A549 (cell line): ENCODE measurements at regions not wholly inside any gene's neighbourhood (a gene's known extent, or its start where the extent isn't known, plus 50 kb on each side); places are given as distances from the start of the nearest gene placed in this dataset.

Experiments used
- ATAC-seq, 2 experiments: fragments of 200-7000 bp in 1 of 2; fragments of >200 bp in 1 of 2; cut with Nextera tagmentation in 1 of 2; cut with Tn5 transposase in 1 of 2; 3 replicates each; pipeline versions ENCODE4 v1.8.0 to v1.9.1; 2018 to 2020; ENCODE audit warnings: mild to moderate bottlenecking in 1 of 2, moderate library complexity in 1 of 2
- CTCF ChIA-PET: fragments of 300-600 bp; sonication (Branson Sonifier 250); formaldehyde crosslinking; extraction: SDS; loops from one replicate; lab custom pipeline; 2021; ENCODE audit warnings: antibody characterized with exemption, inconsistent platforms; lab: Yijun Ruan, JAX
- POLR2A ChIA-PET: fragments of 350-600 bp; formaldehyde crosslinking; extraction: SDS; loops from one replicate; lab custom pipeline; 2021; ENCODE audit warnings: antibody characterized with exemption, inconsistent platforms; lab: Yijun Ruan, JAX
- DNase-seq, 2 experiments: peaks; one replicate each; pipeline versions ENCODE4 v3.0.0 to v3.0.0-alpha.2; 2011 to 2016; ENCODE audit warnings: low read depth in 1 of 2, low spot score in 1 of 2
- FAIRE-seq: peaks from 2 replicates; lab custom pipeline; 2011; peaks lifted over from hg19 to GRCh38; lab: Jason Lieb, UNC
- H3K27ac ChIP-seq, 2 experiments: fragments of >200 bp; sonication (Bioruptor Twin); formaldehyde crosslinking; 3 replicates each; pipeline ENCODE4 v1.5.1; 2016 to 2017
- H3K4me1 ChIP-seq: fragments of >200 bp; sonication (Bioruptor Twin); formaldehyde crosslinking; 3 replicates; pipeline ENCODE4 v1.6.1; 2016
- H3K4me2 ChIP-seq: fragments of >200 bp; sonication (Bioruptor Twin); formaldehyde crosslinking; 3 replicates; pipeline ENCODE4 v1.6.1; 2016
- H3K4me3 ChIP-seq: fragments of >200 bp; sonication (Bioruptor Twin); formaldehyde crosslinking; 3 replicates; pipeline ENCODE4 v1.5.1; 2016
- H3K9me3 ChIP-seq: fragments of >200 bp; sonication (Bioruptor Twin); formaldehyde crosslinking; 3 replicates; pipeline ENCODE4 v1.6.1; 2016
- BCL3 ChIP-seq: fragments of >200 bp; sonication (Bioruptor Twin); formaldehyde crosslinking; IDR thresholded peaks from 3 replicates; pipeline ENCODE4 v1.6.1; 2016
- CTCF ChIP-seq: fragments of >200 bp; sonication (Bioruptor Twin); formaldehyde crosslinking; IDR thresholded peaks from 3 replicates; pipeline ENCODE4 v1.5.1; 2016
- E2F6 ChIP-seq: IDR thresholded peaks from 2 replicates; pipeline ENCODE4 v1.6.1; 2012; ENCODE audit warnings: low read depth, borderline replicate concordance
- ELK1 ChIP-seq: fragments of 150-350 bp; IDR thresholded peaks from 2 replicates; pipeline ENCODE4 v1.6.1; 2014; ENCODE audit warnings: low read depth, mild to moderate bottlenecking, low read length
- FOSL2 ChIP-seq, 2 experiments: fragments of 450-650 bp in 1 of 2; fragments of >200 bp in 1 of 2; sonication (Bioruptor Twin) in 1 of 2; formaldehyde crosslinking; IDR thresholded peaks; 2 replicates each; pipeline versions ENCODE4 v1.5.0 to v1.6.1; 2016 to 2020; ENCODE audit warnings: mild to moderate bottlenecking in 1 of 2, moderate library complexity in 1 of 2
- FOXS1 ChIP-seq: fragments of 250-450 bp; sonication (Bioruptor Pico); IDR thresholded peaks from 2 replicates; pipeline ENCODE4 v1.5.0; 2020; ENCODE audit warnings: mild to moderate bottlenecking, moderate library complexity
- HEYL ChIP-seq: fragments of 250-450 bp; sonication (Bioruptor Pico); IDR thresholded peaks from 2 replicates; pipeline ENCODE4 v1.8.0; 2021; ENCODE audit warnings: mild to moderate bottlenecking, moderate library complexity
- KDM5A ChIP-seq: fragments of 200-600 bp; sonication (generic); IDR thresholded peaks from 2 replicates; pipeline ENCODE4 v1.6.1; 2016; ENCODE audit warnings: antibody characterized with exemption, mild to moderate bottlenecking
- MAFK ChIP-seq: fragments of 450-650 bp; IDR thresholded peaks from 2 replicates; pipeline ENCODE4 v1.6.1; 2014; ENCODE audit not compliant: partially characterized antibody
- MAX ChIP-seq: IDR thresholded peaks from 2 replicates; pipeline ENCODE4 v1.6.1; 2012
- MYC ChIP-seq: IDR thresholded peaks from 2 replicates; pipeline ENCODE4 v1.6.1; 2012; ENCODE audit warnings: mild to moderate bottlenecking, inconsistent platforms, low read length, improper control_type of control experiment, borderline replicate concordance
- NR3C1 ChIP-seq: fragments of >200 bp; sonication (Bioruptor Twin); formaldehyde crosslinking; IDR thresholded peaks from 3 replicates; pipeline ENCODE4 v1.6.1; 2017
- PHF8 ChIP-seq: fragments of 200-600 bp; sonication (generic); IDR thresholded peaks from 2 replicates; pipeline ENCODE4 v1.6.1; 2016; ENCODE audit warnings: low read depth, mild to moderate bottlenecking, antibody characterized with exemption, moderate library complexity, borderline replicate concordance
- POLR2A ChIP-seq: IDR thresholded peaks from 2 replicates; pipeline ENCODE4 v1.6.1; 2012; ENCODE audit warnings: mild to moderate bottlenecking, low read length
- RAD21 ChIP-seq, 2 experiments: fragments of >200 bp in 1 of 2; sonication (Bioruptor Twin) in 1 of 2; formaldehyde crosslinking in 1 of 2; IDR thresholded peaks in 1 of 2; conservative IDR thresholded peaks in 1 of 2; 2 replicates in 1 of 2; 3 replicates in 1 of 2; pipeline ENCODE4 v1.6.1; 2012 to 2018; ENCODE audit warnings: inconsistent platforms in 1 of 2
- RARB ChIP-seq: fragments of 250-450 bp; sonication (Bioruptor Pico); IDR thresholded peaks from 2 replicates; pipeline ENCODE4 v1.8.0; 2021; ENCODE audit warnings: mild to moderate bottlenecking, moderate library complexity
- RNF2 ChIP-seq: fragments of 200-600 bp; sonication (generic); IDR thresholded peaks from 2 replicates; pipeline ENCODE4 v1.6.1; 2016; ENCODE audit warnings: low read depth, mild to moderate bottlenecking, antibody characterized with exemption, moderate library complexity, borderline replicate concordance
- TP53 ChIP-seq: fragments of 250-450 bp; sonication (Bioruptor Pico); IDR thresholded peaks from 2 replicates; pipeline ENCODE4 v1.5.0; 2021; ENCODE audit warnings: mild to moderate bottlenecking, moderate library complexity
- USF2 ChIP-seq: fragments of 450-650 bp; IDR thresholded peaks from 2 replicates; pipeline ENCODE4 v1.6.1; 2014; ENCODE audit warnings: antibody characterized with exemption
- ZC3H11A ChIP-seq: fragments of 450-650 bp; IDR thresholded peaks from 2 replicates; pipeline ENCODE4 v1.6.1; 2014; ENCODE audit warnings: antibody characterized with exemption, mild to moderate bottlenecking
- ZNF302 ChIP-seq: fragments of 250-450 bp; sonication (Bioruptor Pico); IDR thresholded peaks from 2 replicates; pipeline ENCODE4 v1.9.0; 2021; ENCODE audit warnings: inconsistent platforms, mild to moderate bottlenecking, moderate library complexity
- WGBS: methylation state at CpG from one replicate; pipeline ENCODE4 v1.1.6; 2017; ENCODE audit errors: missing lambda C conversion rate; 5-methylcytosine and 5-hydroxymethylcytosine counted together

- no peaks in the 10 kb centered on the region for H3K4me1 ChIP-seq
- ChIA-PET POLR2A (no interaction called here), CTCF (interaction anchor here (0.6 to 3.5 kb wide), 7 partner anchors 13 to 402 kb away, joined by 3 to 13 read pairs (median 3); no protein-coding TSS in a partner anchor)
- WGBS, result 51% methylated on average over 11 of the region's 11 CpGs
- no peak overlapping the region for H3K4me2 ChIP-seq
- ATAC-seq (0 out of 6 replicates have a peak, but pooled peaks of 1 of the 2 experiments have one; percentile 18), FAIRE-seq (no peak), DNase-seq (no peak)
- TF ChIP-seq TP53 (CRISPR knock-in tag) (no peak), ZC3H11A (no peak), FOXS1 (CRISPR knock-in tag) (no peak), MYC (no peak), RARB (CRISPR knock-in tag) (no peak), MAX (no peak)
- H3K4me3 ChIP-seq, result no peak overlapping the region
- no peak overlapping the region for H3K27ac ChIP-seq
- H3K9me3 ChIP-seq, result no peaks in the 10 kb centered on the region
Observed at GRCh38 chr6:190596-191395, 101.5 kb upstream of the DUSP22 start.

GRCh38 chr6:191487-192312 is 100.6 kb upstream of the DUSP22 start:
- Histone ChIP-seq H3K4me1 (no peaks in the 10 kb centered on the region), H3K27ac (no peak overlapping the region)
- ChIA-PET CTCF (interaction anchor here (0.6 to 1.1 kb wide), 4 partner anchors 25 to 401 kb away, joined by 3 to 4 read pairs (median 3); no protein-coding TSS in a partner anchor), POLR2A (no interaction called here)
- TF ChIP-seq POLR2A (no peak), PHF8 (no peak), ZNF302 (CRISPR knock-in tag) (no peak), RAD21 (conservative IDR thresholded peaks at IDR 0.05 in 1 of 2, IDR thresholded peaks at IDR 0.05 in 1 of 2) (no peak), RNF2 (no peak)
- TF ChIP-seq, all 56 proteins: peak for 0
- DNase-seq (no peak), ATAC-seq (no peak), FAIRE-seq (no peak)
- H3K4me3 ChIP-seq, result no peak overlapping the region
- no peak overlapping the region for H3K4me2 ChIP-seq
- WGBS, result 52% methylated on average over 7 of the region's 11 CpGs
- H3K9me3 ChIP-seq, result no peaks in the 10 kb centered on the region

- ATAC-seq, result no peak
- WGBS, result 74% methylated on average over 9 of the region's 9 CpGs
- H3K4me1 ChIP-seq, result no peaks in the 10 kb centered on the region
- H3K9me3 ChIP-seq, result no peaks in the 10 kb centered on the region
- H3K27ac ChIP-seq, result no peak overlapping the region
- no peak overlapping the region for H3K4me2 ChIP-seq
- no peak for FAIRE-seq
- no peak overlapping the region for H3K4me3 ChIP-seq
- POLR2A ChIA-PET, result no interaction called here
- CTCF ChIA-PET, result interaction anchor here (0.9 to 1.1 kb wide), 2 partner anchors 25 to 401 kb away, joined by 3 read pairs; no protein-coding TSS in a partner anchor
- no peak for DNase-seq
- TF ChIP-seq USF2 (no peak), NR3C1 (no peak), BCL3 (no peak), POLR2A (no peak), FOSL2 (IDR thresholded peaks at IDR 0.05) (no peak), FOSL2 (CRISPR knock-in tag; IDR thresholded peaks at IDR 0.05) (no peak), HEYL (CRISPR knock-in tag) (no peak), E2F6 (no peak), MAFK (no peak), KDM5A (no peak), ZNF302 (CRISPR knock-in tag) (no peak), CTCF (no peak), ELK1 (no peak)
Observed at GRCh38 chr6:192313-192664, 100.0 kb upstream of the DUSP22 start.
